ENCODE measurements at regions not wholly inside any gene's neighbourhood (a gene's known extent, or its start where the extent isn't known, plus 50 kb on each side); places are given as distances from the start of the nearest gene placed in this dataset.

DNA sequence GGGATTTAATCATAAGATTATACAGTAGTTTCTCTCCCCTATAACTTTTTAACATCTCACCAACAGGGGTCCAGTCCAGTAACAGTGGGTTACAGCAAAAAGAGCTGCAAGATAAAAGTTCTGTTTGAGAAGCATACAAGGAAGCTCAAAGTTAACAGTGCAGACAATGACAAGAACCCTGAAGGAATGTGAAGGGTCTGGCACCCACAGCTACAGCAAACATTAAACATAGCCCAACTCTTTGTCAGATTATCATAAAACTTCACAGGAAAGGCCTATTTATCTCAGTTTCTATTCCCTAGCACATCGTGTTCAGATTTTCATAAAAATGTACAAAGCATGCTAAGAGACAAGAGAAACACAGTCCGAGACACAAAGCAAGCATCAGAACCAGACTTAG, 309.4 kb downstream of the DIRAS2 start:
- TF ChIP-seq, protein P1, sequence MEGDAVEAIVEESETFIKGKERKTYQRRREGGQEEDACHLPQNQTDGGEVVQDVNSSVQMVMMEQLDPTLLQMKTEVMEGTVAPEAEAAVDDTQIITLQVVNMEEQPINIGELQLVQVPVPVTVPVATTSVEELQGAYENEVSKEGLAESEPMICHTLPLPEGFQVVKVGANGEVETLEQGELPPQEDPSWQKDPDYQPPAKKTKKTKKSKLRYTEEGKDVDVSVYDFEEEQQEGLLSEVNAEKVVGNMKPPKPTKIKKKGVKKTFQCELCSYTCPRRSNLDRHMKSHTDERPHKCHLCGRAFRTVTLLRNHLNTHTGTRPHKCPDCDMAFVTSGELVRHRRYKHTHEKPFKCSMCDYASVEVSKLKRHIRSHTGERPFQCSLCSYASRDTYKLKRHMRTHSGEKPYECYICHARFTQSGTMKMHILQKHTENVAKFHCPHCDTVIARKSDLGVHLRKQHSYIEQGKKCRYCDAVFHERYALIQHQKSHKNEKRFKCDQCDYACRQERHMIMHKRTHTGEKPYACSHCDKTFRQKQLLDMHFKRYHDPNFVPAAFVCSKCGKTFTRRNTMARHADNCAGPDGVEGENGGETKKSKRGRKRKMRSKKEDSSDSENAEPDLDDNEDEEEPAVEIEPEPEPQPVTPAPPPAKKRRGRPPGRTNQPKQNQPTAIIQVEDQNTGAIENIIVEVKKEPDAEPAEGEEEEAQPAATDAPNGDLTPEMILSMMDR (IDR thresholded peaks at IDR 0.05) = no peak
- no peak for TF ChIP-seq POLR2A (IDR thresholded peaks at IDR 0.05)
- Histone ChIP-seq H3K27ac (no peak overlapping the region), H3K27me3 (no peaks in the 10 kb centered on the region), H3K36me3 (no peaks in the 10 kb centered on the region), H3K9me3 (no peaks in the 10 kb centered on the region), H3K4me3 (no peak overlapping the region), H3K4me1 (no peaks in the 10 kb centered on the region)
- intact Hi-C loops (cut with DNase I; ENCODE audit: low total_unique reads) = no loop called here
- no peak for DNase-seq

DNA sequence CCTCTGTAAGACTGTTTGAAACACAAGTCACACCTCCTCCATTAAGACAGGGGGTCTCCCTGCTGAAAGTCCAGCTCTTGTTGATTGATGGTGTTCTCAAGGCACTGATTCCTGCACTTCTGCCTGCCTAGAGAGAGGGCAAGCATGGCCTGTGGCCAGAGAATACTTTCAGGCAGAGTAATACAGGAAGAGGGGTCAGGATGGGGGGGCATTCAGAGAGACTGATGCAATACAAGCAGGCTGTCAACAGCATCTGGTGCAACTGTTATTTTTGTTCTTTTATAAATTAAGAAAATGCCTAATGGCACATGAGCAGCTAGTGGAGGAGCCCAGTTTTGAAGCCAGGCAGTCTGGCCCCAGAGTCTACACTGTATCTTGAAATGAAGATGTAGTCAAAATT, 302.2 kb downstream of the DIRAS2 start:
- no peaks in the 10 kb centered on the region for H3K27me3 ChIP-seq
- no peaks in the 10 kb centered on the region for H3K4me1 ChIP-seq
- no peak overlapping the region for H3K4me3 ChIP-seq
- no peaks in the 10 kb centered on the region for H3K36me3 ChIP-seq
- no peaks in the 10 kb centered on the region for H3K9me3 ChIP-seq
- TF ChIP-seq POLR2A (IDR thresholded peaks at IDR 0.05) = no peak
- TF ChIP-seq, protein P1 (IDR thresholded peaks at IDR 0.05) = no peak
- no peak for DNase-seq
- intact Hi-C loops (cut with DNase I; ENCODE audit: low total_unique reads) = no loop called here
- H3K27ac ChIP-seq = no peak overlapping the region

DNA sequence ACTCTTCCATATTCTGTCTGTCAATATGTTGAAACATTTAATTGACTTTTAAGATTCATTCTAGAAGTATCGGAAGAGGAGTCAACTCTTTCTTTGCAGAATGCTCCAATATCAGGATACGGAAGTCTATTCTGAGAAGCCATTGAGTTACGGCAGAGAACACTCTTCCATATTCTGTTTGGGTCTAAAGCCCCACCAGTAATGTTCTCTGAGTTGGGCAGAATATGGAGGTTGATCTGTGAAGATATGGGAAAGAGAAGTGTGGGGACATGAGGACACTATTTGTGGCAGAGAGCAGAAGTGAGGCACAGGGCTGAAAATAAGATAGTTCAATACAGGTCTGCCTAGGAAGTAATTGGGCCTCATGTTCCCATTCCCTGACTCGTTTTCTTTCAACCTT, 300.0 kb downstream of the DIRAS2 start:
- no peak for DNase-seq
- H3K27ac ChIP-seq = no peak overlapping the region
- intact Hi-C loops (cut with DNase I; ENCODE audit: low total_unique reads) = no loop called here
- H3K4me3 ChIP-seq = no peak overlapping the region
- no peaks in the 10 kb centered on the region for H3K9me3 ChIP-seq
- no peaks in the 10 kb centered on the region for H3K4me1 ChIP-seq
- H3K27me3 ChIP-seq = no peaks in the 10 kb centered on the region
- TF ChIP-seq POLR2A (IDR thresholded peaks at IDR 0.05) = no peak
- TF ChIP-seq, protein P1 (IDR thresholded peaks at IDR 0.05) = no peak
- no peaks in the 10 kb centered on the region for H3K36me3 ChIP-seq

DNA sequence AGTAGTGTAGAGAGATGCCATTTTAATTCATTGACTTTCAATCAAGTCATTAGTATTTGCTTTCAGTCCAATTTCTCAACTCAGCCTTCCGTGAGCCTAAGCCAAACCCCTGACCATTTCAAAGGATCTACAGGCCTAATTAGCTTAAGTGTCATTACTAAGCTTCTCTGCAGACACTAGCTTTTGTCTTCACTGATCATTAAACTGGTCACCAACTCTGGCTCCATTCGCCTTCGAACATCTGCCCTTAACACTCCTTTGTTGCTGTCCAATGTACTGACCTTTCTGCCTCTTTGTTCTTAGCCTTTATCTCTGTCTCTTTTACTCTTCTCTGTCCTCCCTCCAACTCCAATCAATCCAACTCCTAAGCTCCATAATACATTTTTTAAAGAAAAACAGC, 299.3 kb downstream of the DIRAS2 start:
- no peak for DNase-seq
- no peak overlapping the region for H3K4me3 ChIP-seq
- intact Hi-C loops (cut with DNase I; ENCODE audit: low total_unique reads) = no loop called here
- H3K27me3 ChIP-seq = no peaks in the 10 kb centered on the region
- H3K27ac ChIP-seq = no peak overlapping the region
- no peaks in the 10 kb centered on the region for H3K36me3 ChIP-seq
- no peak for TF ChIP-seq POLR2A (IDR thresholded peaks at IDR 0.05)
- TF ChIP-seq, protein P1 (IDR thresholded peaks at IDR 0.05) = no peak
- H3K9me3 ChIP-seq = no peaks in the 10 kb centered on the region
- H3K4me1 ChIP-seq = no peaks in the 10 kb centered on the region

DNA sequence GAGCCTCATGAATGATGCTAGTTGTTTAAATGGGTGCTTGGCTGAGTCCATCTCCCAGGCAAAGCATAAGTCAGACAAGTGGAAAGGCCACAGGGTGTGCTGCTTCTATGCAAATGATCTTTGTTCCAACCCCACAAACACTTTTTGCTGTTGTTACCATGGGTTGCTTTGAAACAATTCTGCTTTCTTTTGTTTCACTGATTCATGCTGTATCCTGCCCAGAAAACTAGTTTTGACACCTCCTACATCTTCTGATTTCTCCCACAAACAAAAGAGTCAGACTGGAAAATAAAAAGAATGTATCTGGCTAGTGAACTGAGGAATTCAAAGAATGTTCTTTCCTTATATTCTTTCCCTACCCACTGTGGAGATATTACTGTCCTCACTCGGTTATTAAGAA, 298.6 kb downstream of the DIRAS2 start:
- Histone ChIP-seq H3K36me3 (no peaks in the 10 kb centered on the region), H3K9me3 (no peaks in the 10 kb centered on the region), H3K4me1 (no peaks in the 10 kb centered on the region), H3K4me3 (no peak overlapping the region), H3K27me3 (no peaks in the 10 kb centered on the region), H3K27ac (no peak overlapping the region)
- no peak for DNase-seq
- TF ChIP-seq, protein P1 (IDR thresholded peaks at IDR 0.05) = no peak
- TF ChIP-seq POLR2A (IDR thresholded peaks at IDR 0.05) = no peak
- intact Hi-C loops (cut with DNase I; ENCODE audit: low total_unique reads) = no loop called here
